H1 (cell line): ENCODE measurements at regions not wholly inside any gene's neighbourhood (a gene's known extent, or its start where the extent isn't known, plus 50 kb on each side); places are given as distances from the start of the nearest gene placed in this dataset.

Experiments
- ATF3 ChIP-seq: IDR thresholded peaks from 2 replicates; pipeline ENCODE4 v1.6.1; 2011; ENCODE audit warnings: low read depth, mild to moderate bottlenecking, low read length; ENCODE audit not compliant: insufficient read depth
- CTCF ChIP-seq, 3 experiments: IDR thresholded peaks; 1 replicate in 2 of 3; 2 replicates in 1 of 3; pipeline versions ENCODE4 v1.5.1 to v1.6.1; 2011; ENCODE audit warnings: low read length in 3 of 3, mild to moderate bottlenecking in 3 of 3, inconsistent platforms in 2 of 3, low read depth in 1 of 3, moderate library complexity in 1 of 3; ENCODE audit not compliant: insufficient read depth in 1 of 3; ENCODE audit errors: control extremely low read depth in 1 of 3
- KDM4A ChIP-seq: IDR thresholded peaks from one replicate; pipeline ENCODE4 v1.7.1; 2012; ENCODE audit warnings: low read depth, mild to moderate bottlenecking, moderate library complexity, low read length, inconsistent platforms; ENCODE audit not compliant: severe bottlenecking
- MAX ChIP-seq: IDR thresholded peaks from 2 replicates; pipeline ENCODE4 v1.6.1; 2012; ENCODE audit warnings: inconsistent platforms
- TBP ChIP-seq: IDR thresholded peaks from 2 replicates; pipeline ENCODE4 v1.6.1; 2011; ENCODE audit warnings: low read depth, low read length, improper control_type of control experiment
- ZNF274 ChIP-seq: IDR thresholded peaks from 2 replicates; pipeline ENCODE4 v1.7.0; 2012; ENCODE audit warnings: low read length, borderline replicate concordance; ENCODE audit errors: extremely low read depth

- TF ChIP-seq ATF3, result no peak
- no peak for TF ChIP-seq ZNF274
- no peak for TF ChIP-seq MAX
- TF ChIP-seq KDM4A, result no peak
- TF ChIP-seq TBP, result no peak
- TF ChIP-seq CTCF (IDR thresholded peaks at IDR 0.05; ENCODE audit: control extremely low read depth in 1 of 3, insufficient read depth in 1 of 3, low read depth in 1 of 3, low read length in 3 of 3), result no peak
Measured at GRCh38 chr16:7097518-7097917, 235.1 kb upstream of the RBFOX1 start.
